ENCODE measurements at regions not wholly inside any gene's neighbourhood (a gene's known extent, or its start where the extent isn't known, plus 50 kb on each side); places are given as distances from the start of the nearest gene placed in this dataset.

GRCh38 chr11:79541466-79541865, 100.6 kb upstream of the TENM4 start:
- DNase-seq (ENCODE audit: low spot score) (no peak), ATAC-seq (no peak), FAIRE-seq (no peak)
- POLR2A ChIA-PET = no interaction called here
- Histone ChIP-seq H3K27ac (ENCODE audit: extremely low read length, insufficient read depth, low read length) (no peak overlapping the region), H3K27me3 (ENCODE audit: control insufficient read depth in 1 of 2, insufficient read depth in 2 of 2, low read length in 2 of 2) (no peaks in the 10 kb centered on the region), H3K4me1 (ENCODE audit: insufficient read depth, low read length) (no peaks in the 10 kb centered on the region), H3K9me3 (ENCODE audit: low read length) (no peaks in the 10 kb centered on the region), H3K4me3 (replicated peaks in 1 of 3; ENCODE audit: insufficient read depth in 1 of 3, low read depth in 2 of 3, low read length in 3 of 3) (no peak overlapping the region), H3K79me2 (ENCODE audit: insufficient read depth, low read length) (no peaks in the 10 kb centered on the region), H3K9ac (ENCODE audit: insufficient read depth, low read depth, low read length) (no peak overlapping the region), H2AFZ (ENCODE audit: low read length) (no peak overlapping the region), H3K4me2 (ENCODE audit: low read depth, low read length) (no peak overlapping the region), H3K36me3 (replicated peaks in 1 of 2; ENCODE audit: control insufficient read depth in 1 of 2, insufficient read depth in 2 of 2, low read length in 2 of 2) (no peaks in the 10 kb centered on the region), H4K20me1 (ENCODE audit: insufficient read depth, low read length) (no peaks in the 10 kb centered on the region)
- TF ChIP-seq KLF11 (CRISPR knock-in tag; IDR thresholded peaks at IDR 0.05) (no peak), CEBPB (IDR thresholded peaks at IDR 0.05; ENCODE audit: borderline replicate concordance, low read depth, low read length) (no peak), TCF7L2 (IDR thresholded peaks at IDR 0.05; ENCODE audit: low read depth, low read length) (no peak), SETDB1 (CRISPR knock-in tag; IDR thresholded peaks at IDR 0.05; ENCODE audit: borderline replicate concordance) (no peak), TOPORS (CRISPR knock-in tag; IDR thresholded peaks at IDR 0.05) (no peak), HIVEP1 (CRISPR knock-in tag; IDR thresholded peaks at IDR 0.05) (no peak), ZNF891 (CRISPR knock-in tag; IDR thresholded peaks at IDR 0.05) (no peak), ZNF407 (CRISPR knock-in tag; IDR thresholded peaks at IDR 0.05; ENCODE audit: not compliant biosample characterization) (no peak), NR2F2 (IDR thresholded peaks at IDR 0.05; ENCODE audit: borderline replicate concordance, low read depth) (no peak), SIN3B (IDR thresholded peaks at IDR 0.05; ENCODE audit: low read length) (no peak), ZNF674 (CRISPR knock-in tag; IDR thresholded peaks at IDR 0.05; ENCODE audit: low read depth) (no peak), PBX3 (CRISPR knock-in tag; IDR thresholded peaks at IDR 0.05; ENCODE audit: borderline replicate concordance) (no peak), ZNF251 (CRISPR knock-in tag; IDR thresholded peaks at IDR 0.05) (no peak), ZNF766 (CRISPR knock-in tag; IDR thresholded peaks at IDR 0.05; ENCODE audit: borderline replicate concordance) (no peak), TERF1 (CRISPR knock-in tag; IDR thresholded peaks at IDR 0.05) (no peak), SMARCE1 (IDR thresholded peaks at IDR 0.05; ENCODE audit: borderline replicate concordance) (no peak), ZKSCAN8 (CRISPR knock-in tag; IDR thresholded peaks at IDR 0.05; ENCODE audit: borderline replicate concordance) (no peak)
- WGBS (ENCODE audit: low lambda C conversion rate) = 4% methylated on average over 4 of the region's 4 CpGs
- CTCF ChIA-PET (ENCODE audit: low intra/inter-chr PET ratio, low total read pairs) = no interaction called here
- intact Hi-C loops (cut with micrococcal nuclease; ENCODE audit: unreplicated experiment) = no loop called here
- in situ Hi-C loops (cut with HindIII; ENCODE audit: extremely low pct_ligation_motif_present, low pct_unique_long_range_greater_than_20kb) = no loop called here
- no TSS peak for BruUV-seq (replicated peaks)
